Adrenal gland (tissue), 9 donors: ENCODE measurements at regions not wholly inside any gene's neighbourhood (a gene's known extent, or its start where the extent isn't known, plus 50 kb on each side); places are given as distances from the start of the nearest gene placed in this dataset.

Experiments used
- DNase-seq, 7 donors: peaks; one replicate each; pipeline ENCODE4 v3.0.0-alpha.2; 2019 to 2020
- H3K27ac ChIP-seq, 5 donors: fragments of 200-600 bp; sonication (generic) in 4 of 5; 1 replicate in 3 of 5; 2 replicates in 2 of 5; pipeline versions ENCODE4 v1.5.1 to v1.8.0; 2016 to 2020; ENCODE audit warnings: mild to moderate bottlenecking in 1 of 5
- H3K27me3 ChIP-seq: fragments of 200-600 bp; 2 replicates; pipeline ENCODE4 v1.8.0; 2021
- H3K36me3 ChIP-seq, 2 donors: fragments of 200-600 bp; replicated peaks in 1 of 2; 1 replicate in 1 of 2; 2 replicates in 1 of 2; pipeline versions ENCODE4 v1.5.1 to v1.8.0; 2018 to 2022
- H3K4me1 ChIP-seq, 2 donors: fragments of 200-600 bp; replicated peaks in 1 of 2; 1 replicate in 1 of 2; 2 replicates in 1 of 2; pipeline versions ENCODE4 v1.5.1 to v1.8.0; 2018 to 2021
- H3K4me3 ChIP-seq, 4 donors: fragments of 200-600 bp; sonication (generic) in 3 of 4; one replicate each; pipeline ENCODE4 v1.5.1; 2016 to 2018
- H3K9me3 ChIP-seq, 3 donors: fragments of 200-600 bp; sonication (generic) in 1 of 3; replicated peaks in 1 of 3; 1 replicate in 2 of 3; 2 replicates in 1 of 3; pipeline versions ENCODE4 v1.5.1 to v1.8.0; 2016 to 2021
- CTCF ChIP-seq, 6 experiments: fragments of 450-650 bp in 4 of 6; fragments of 200-600 bp in 2 of 6; sonication (generic) in 1 of 6; IDR thresholded peaks; 1 replicate in 5 of 6; 2 replicates in 1 of 6; pipeline versions ENCODE4 v1.5.1 to v1.8.0; 2016 to 2021; ENCODE audit warnings: antibody characterized with exemption in 6 of 6, mild to moderate bottlenecking in 2 of 6, moderate library complexity in 1 of 6
- POLR2A ChIP-seq, 2 donors: fragments of 450-650 bp; IDR thresholded peaks; one replicate each; pipeline ENCODE4 v1.6.1; 2017; ENCODE audit warnings: antibody characterized with exemption in 2 of 2, mild to moderate bottlenecking in 2 of 2, moderate library complexity in 1 of 2
- whole genome bisulfite sequencing, 4 donors: extraction: QIAGEN DNeasy Blood & Tissue Kit in 2 of 4; methylation state at CpG; one replicate each; pipeline versions ENCODE4 v1.1.5 to v1.1.7; 2013 to 2017; 5-methylcytosine and 5-hydroxymethylcytosine counted together
- intact Hi-C, 2 donors: fragments of 100-400 bp; cut with DNase I; formaldehyde crosslinking; loops; one replicate each; pipeline versions ENCODE4 v1.14.1 to v1.15.0; 2022 to 2023
- donor health status: healthy with polysubstance abuse.
- donor health status: Bipolar disorder and iron deficiency.
- donor health status: DM: yes; HTN: yes; CAD: no.
- donor health status: DM: no; HTN: no; CAD: no.
- donor health status: DM: no; HTN: no; CAD: no.

DNA sequence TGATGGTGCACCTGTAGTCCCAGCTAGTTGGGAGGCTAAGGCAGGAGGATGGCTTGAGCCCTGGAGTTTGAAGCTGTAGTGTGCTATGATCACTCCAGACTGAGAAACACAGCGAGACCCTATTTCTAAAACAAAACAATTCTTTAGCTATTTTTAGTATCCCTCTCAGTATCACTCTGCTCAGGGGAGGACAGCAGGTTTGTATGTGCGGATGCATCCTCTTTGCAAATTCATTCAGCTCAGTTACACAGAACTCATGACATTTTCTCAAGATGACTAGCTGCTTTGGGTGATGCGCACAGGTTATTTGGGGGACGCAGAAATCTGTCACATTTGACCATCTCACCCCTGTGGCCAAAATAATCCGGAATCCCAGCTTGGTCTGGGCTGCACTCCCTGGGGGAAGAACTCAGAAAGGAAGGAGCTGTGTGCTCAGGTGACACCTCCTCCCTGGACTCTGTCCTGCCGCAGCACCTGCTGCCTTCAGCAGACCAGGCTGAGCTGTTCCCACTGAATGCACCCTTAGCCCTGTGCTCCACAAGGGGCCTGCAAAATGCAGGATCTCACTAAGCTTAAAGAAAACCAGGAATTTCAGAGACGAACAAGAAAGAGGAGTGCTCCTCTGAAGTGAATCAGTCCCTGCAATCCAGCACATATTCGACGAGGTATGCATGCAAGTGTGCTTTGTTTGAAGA, 89.5 kb upstream of the PGBD5 start:
- intact Hi-C loops, result no loop called here
- TF ChIP-seq CTCF (IDR thresholded peaks at IDR 0.05) (no peak), POLR2A (IDR thresholded peaks at IDR 0.05) (no peak)
- DNase-seq, result no peak
- H3K4me1 ChIP-seq, result no peaks in the 10 kb centered on the region
- H3K27me3 ChIP-seq, result no peaks in the 10 kb centered on the region
- no peak overlapping the region for H3K4me3 ChIP-seq
- no peak overlapping the region for H3K27ac ChIP-seq
- H3K36me3 ChIP-seq, result no peaks in the 10 kb centered on the region
- no peaks in the 10 kb centered on the region for H3K9me3 ChIP-seq
- WGBS, 4 donors, result 66 to 70% (median 68%) methylated on average over 9 of the region's 9 CpGs

DNA sequence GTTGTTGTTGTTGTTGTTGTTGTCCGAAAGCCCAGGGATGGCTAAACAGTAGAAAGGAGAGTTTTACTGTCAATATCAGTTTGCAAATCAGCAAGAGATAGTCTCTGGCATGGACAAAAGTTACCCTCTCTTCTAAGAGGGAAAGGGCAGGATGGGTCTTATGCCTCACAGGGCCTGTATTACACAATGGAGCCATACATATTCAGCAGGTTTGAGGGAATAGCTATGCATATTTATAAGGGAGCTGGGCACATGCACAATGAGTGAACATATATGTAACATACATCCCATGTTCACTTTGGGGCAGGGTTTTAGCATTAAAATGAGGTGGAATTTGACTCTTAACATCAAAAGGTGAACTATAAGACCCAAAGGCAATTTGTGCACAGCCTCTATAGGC, 84.4 kb upstream of the PGBD5 start:
- no peaks in the 10 kb centered on the region for H3K36me3 ChIP-seq
- TF ChIP-seq CTCF (IDR thresholded peaks at IDR 0.05), result no peak
- TF ChIP-seq POLR2A (IDR thresholded peaks at IDR 0.05), result no peak
- no peak for DNase-seq

GRCh38 chr1:230509281-230509977, 83.3 kb upstream of the PGBD5 start:
- H3K4me1 ChIP-seq, result no peaks in the 10 kb centered on the region
- H3K36me3 ChIP-seq, result no peaks in the 10 kb centered on the region
- peak in 6 of 7 donors; percentile 58 to 72 (median 67) for DNase-seq
- intact Hi-C loops, result no loop called here
- H3K27me3 ChIP-seq, result no peaks in the 10 kb centered on the region
- no peaks in the 10 kb centered on the region for H3K9me3 ChIP-seq
- 49 to 54% (median 53%) methylated on average over 5 of the region's 5 CpGs for WGBS, 4 donors
- TF ChIP-seq POLR2A (IDR thresholded peaks at IDR 0.05) (no peak), CTCF (IDR thresholded peaks at IDR 0.05) (no peak)
- no peak overlapping the region for H3K4me3 ChIP-seq
- peak overlapping the region in 1 of 5 donors; percentile 74 for H3K27ac ChIP-seq

More for the DNA sequence above, 84.4 kb upstream of the PGBD5 start:
- H3K27me3 ChIP-seq, result no peaks in the 10 kb centered on the region
- intact Hi-C loops, result no loop called here
- H3K4me3 ChIP-seq, result no peak overlapping the region
- 87 to 100% (median 95%) methylated on average over 1 of the region's 1 CpG for WGBS, 4 donors
- no peaks in the 10 kb centered on the region for H3K4me1 ChIP-seq
- H3K9me3 ChIP-seq, result no peaks in the 10 kb centered on the region
- peak overlapping the region in 1 of 5 donors; percentile 74 for H3K27ac ChIP-seq

GRCh38 chr1:230507666-230508402, 81.7 kb upstream of the PGBD5 start:
- no peaks in the 10 kb centered on the region for H3K27me3 ChIP-seq
- 47 to 64% (median 52%) methylated on average over 8 of the region's 8 CpGs for WGBS, 4 donors
- no peaks in the 10 kb centered on the region for H3K9me3 ChIP-seq
- peak in 4 of 7 donors; percentile 15 to 66 (median 24) for DNase-seq
- no peaks in the 10 kb centered on the region for H3K36me3 ChIP-seq
- no peak for TF ChIP-seq POLR2A (IDR thresholded peaks at IDR 0.05)
- no peak for TF ChIP-seq CTCF (IDR thresholded peaks at IDR 0.05)
- intact Hi-C loops, result no loop called here
- H3K4me1 ChIP-seq, result no peaks in the 10 kb centered on the region
- no peak overlapping the region for H3K27ac ChIP-seq
- no peak overlapping the region for H3K4me3 ChIP-seq
